Muscle of back (tissue), 3 donors: ENCODE measurements at regions not wholly inside any gene's neighbourhood (a gene's known extent, or its start where the extent isn't known, plus 50 kb on each side); places are given as distances from the start of the nearest gene placed in this dataset.
A peak's percentile ranks its signal among the peaks of the same experiment; 100 is the strongest.

ENCODE experiments used
- DNase-seq, 3 donors: peaks; one replicate each; pipeline versions ENCODE4 v3.0.0 to v3.0.0-alpha.2; 2013

- DNase-seq = peak; percentile 88 to 98 (median 95)
Measured at GRCh38 chr20:57879779-57880570, 170.2 kb upstream of the PMEPA1 start.

DNA sequence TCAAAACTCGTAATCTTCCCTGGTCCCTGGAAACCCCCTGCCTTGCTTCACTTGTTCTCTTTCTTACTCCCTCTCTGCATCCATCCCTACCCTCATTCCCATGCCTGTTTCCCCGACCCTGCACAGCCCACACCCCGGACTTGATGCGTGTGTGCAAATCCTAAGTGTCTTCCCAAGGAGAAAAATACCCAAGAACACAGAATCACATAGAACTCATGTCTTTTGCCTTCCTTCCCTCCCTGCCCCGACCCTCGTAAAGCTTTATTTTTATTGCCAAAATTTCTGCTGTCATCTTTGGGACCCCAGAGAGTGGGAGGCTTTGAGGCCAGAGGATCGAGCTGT, 169.6 kb upstream of the PMEPA1 start:
- DNase-seq = no peak

- DNase-seq = no peak
Measured at GRCh38 chr20:57878786-57879424, 169.1 kb upstream of the PMEPA1 start.

DNA sequence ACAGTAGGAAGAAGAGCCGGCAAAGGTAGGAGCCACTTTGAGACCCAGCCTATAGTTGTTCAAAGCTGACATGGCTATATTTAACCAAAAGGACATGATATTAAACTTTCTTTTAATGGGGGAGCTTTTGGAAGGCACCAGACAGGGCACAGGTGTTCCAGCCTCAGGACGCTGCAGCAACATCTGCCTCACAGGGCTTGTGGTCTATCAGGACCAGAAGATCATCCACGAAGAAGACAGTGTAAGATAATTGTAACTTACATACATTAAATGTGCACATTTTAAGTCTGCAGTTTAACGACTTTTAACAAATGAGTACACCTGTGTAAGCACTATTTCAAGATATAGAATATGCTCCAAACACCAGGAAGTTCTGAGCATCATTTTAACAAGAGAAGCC, 168.2 kb upstream of the PMEPA1 start:
- no peak for DNase-seq

DNA sequence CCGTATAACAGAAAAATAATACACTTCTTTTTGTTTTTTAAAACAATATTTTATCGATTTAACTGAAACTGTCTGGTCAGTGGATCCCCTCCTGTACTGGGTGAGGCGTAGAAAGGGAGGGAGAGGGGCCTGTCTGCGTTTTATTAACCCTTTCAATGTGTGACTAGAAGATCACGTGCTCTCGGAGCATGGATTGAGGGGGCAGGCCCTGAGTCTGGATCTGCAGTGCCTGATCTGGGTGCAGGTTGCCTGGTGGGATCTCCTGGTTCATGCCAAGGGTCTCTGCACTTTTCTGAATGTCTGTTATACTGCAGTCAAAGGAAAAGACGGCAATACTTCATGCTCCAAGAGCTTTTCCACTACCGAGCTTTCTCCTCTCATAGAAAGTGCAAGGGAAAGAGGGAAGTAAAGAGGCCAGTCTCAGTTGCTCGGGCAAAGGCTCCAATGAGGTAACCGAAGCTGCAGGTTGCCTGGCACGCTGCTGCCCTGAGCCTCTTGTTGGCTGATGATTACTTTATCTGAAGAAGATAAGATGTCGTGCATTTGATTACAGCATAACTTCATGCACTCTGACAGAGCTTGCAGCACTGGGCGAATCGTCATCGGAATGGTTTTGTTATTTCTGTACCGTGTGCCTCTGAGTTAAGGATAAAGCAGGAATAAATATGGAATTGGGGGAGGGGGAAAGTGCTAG, 167.5 kb upstream of the PMEPA1 start:
- DNase-seq = no peak

- DNase-seq = no peak
Measured at GRCh38 chr20:57876163-57876562, 166.3 kb upstream of the PMEPA1 start.

DNA sequence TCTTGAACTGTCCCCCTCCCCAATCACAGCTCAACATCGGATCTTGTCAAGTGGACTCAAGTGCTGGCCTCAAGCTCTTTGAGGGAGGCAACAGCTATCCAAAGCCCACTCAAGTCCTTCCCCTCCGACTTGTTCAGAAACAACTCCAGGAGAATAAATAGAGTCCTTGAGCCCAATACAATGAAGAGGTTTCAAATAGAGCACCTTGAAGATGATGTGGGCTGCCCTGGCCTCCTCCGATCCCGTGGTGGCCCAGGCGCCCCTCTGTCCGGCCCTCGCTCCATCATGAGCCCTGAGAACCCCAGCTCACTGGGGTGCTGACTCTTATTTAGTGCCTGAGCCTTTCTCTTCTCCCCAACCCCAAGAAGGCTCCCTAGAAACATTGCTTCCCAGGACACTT, 164.3 kb upstream of the PMEPA1 start:
- DNase-seq = no peak

DNA sequence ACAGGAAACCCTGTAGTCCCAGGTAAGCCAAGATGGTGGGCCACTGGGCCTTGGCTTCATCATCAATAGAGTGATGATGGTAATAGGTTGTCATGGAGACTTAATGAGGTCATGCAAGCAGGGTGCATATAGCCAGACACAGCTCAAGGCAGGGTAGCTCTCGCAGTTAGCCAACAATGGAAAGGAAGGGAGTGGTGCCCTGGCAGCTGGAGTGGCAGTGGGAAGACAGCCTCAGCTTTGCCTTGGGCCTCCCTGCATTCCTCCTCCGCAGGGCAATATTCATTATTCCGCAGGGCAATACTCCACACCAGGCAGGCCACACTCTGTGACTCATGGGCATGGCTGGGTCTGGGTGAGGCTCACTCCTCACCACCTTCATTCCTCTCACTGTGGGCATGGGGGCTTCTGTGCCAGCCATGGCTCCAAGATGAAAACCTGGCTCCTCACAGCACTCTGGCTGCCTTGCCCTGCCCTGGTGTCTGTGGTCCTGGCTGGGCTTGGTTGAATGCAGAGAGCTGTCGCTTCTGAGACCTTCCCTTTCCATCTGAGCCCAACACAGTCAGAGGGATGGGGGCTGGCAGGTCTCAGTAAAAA, 163.1 kb upstream of the PMEPA1 start:
- no peak for DNase-seq

DNA sequence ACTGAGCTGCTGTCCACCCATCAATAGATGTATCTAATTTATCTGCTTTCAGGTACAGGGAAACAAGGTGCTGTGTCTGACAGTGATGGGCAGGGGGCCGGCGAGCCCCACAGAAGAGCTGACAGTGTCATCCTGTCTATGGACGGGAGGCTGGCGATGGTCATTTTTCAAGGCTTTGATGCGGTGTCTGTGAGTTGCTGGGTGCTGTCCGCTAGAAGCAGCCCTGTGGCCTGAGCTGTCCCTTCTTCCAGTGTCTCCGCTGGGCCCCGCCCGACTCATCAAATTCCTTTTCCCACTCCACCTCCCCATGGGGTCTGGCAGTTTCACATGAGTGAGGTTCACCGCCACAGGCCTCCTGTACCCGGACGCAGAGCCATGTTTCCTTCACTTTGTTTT, 161.4 kb upstream of the PMEPA1 start:
- DNase-seq = no peak

DNA sequence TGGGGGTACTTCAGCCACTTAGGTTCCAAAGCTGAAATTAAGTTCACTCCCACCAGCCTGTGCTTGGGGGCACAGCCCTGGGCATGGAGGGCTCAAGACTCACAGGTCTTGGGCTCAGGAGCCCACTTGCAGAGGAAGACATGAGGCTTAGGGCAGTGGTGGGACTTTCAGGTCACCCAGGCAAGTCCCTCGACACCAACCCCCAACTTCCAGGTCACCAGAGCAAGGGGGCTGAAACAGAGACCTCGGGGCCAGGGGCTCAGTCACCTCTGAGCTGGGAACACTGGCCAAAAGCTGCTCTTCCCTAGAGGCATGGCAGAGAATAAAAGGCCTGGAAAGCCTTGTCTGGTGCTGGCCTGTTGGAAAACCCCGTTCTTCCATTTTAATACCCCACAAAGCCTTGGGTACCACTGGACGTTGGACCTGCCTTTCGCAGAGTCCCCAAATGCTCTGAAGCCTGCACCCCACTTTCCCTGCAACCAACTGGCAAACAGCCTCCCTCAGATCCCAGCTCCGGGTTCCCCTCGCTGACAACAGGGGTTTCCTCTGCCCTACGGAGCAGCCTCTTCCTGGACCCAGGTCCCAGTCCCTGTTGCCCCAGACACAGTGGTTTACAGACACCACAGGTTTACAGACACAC, 160.9 kb upstream of the PMEPA1 start:
- DNase-seq = no peak

GRCh38 chr20:57869951-57870315, 160.1 kb upstream of the PMEPA1 start:
- DNase-seq = no peak

GRCh38 chr20:57869291-57869950, 159.6 kb upstream of the PMEPA1 start:
- no peak for DNase-seq

DNA sequence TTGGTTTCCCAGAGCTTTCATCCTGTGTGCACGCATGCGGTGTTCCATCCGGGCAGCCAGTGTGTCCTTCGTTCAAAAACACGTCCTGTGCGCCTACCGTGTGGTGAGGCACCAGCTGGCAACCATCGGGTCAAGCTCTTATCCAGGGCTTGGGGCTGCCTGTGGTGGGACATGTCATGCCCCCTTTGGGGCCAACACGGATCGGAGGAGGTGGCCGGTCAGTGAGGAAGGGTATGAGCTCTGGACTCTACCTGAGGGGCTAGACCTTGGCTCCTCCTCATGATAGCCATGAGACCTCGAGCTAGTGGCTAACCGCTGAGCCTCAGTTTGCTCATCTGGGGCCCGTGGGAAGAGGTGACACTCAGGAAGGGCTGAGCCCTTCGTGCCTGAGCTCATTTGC, 158.5 kb upstream of the PMEPA1 start:
- no peak for DNase-seq

GRCh38 chr20:57867807-57868206, 158.0 kb upstream of the PMEPA1 start:
- DNase-seq = no peak

GRCh38 chr20:57867181-57867803, 157.5 kb upstream of the PMEPA1 start:
- DNase-seq = no peak

GRCh38 chr20:57866250-57867106, 156.7 kb upstream of the PMEPA1 start:
- peak in 1 of 3 donors; percentile 48 for DNase-seq

DNA sequence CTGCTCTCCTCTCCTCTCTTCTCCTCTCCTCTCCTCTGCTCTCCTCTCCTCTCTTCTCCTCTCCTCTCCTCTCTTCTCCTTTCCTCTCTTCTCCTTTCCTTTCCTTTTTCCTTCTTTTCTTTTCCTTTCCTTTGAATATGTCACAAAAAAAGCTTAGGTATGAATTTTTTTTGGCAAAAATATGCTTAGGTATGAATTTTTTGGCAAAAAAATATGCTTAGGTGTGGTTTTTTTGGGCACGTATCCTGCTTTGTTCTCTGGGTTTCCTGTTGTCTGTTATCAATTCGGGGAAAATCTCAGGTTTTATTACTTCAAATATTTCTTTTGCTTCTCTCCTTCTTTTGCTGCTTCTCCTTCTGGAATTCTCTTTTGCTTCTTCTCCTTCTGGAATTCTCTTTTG, 155.5 kb upstream of the PMEPA1 start:
- DNase-seq = no peak

DNA sequence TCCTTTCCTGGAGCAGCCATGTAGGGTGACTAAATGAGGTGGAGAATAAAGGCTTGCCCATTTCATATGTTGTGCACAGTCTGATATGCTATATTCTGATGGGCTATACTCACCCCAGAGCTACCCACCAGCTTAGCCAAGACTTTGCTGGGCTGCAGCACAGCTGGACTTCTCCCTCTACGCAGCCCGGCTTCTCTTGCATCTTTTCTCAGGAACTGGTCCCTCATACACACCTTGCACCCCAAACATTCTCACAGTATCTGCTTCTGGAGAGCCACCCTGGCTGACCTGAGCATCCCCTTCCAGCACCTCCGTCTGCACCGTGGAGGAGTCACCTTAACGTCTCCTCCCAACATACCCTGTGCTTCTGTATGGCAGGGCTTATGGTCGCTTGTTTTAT, 150.8 kb upstream of the PMEPA1 start:
- DNase-seq = no peak

DNA sequence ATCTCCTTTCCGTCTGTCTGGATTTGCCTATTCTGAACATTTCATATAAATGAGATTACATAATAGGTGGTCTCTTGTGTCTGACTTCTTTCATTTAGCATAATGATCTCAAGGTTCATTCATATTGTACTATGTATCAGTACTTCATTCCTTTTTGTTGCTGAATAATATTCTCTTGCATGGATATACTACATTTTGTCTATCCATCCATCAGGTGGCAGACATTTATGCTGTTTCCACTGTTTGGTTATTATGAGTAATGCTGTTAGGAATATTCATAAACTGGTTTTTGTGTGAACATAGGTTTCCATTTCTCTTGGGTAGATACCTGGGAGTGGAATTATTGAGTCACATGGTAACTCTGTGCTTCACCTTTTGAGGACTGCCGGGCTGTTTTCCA, 148.2 kb upstream of the PMEPA1 start:
- DNase-seq = no peak

DNA sequence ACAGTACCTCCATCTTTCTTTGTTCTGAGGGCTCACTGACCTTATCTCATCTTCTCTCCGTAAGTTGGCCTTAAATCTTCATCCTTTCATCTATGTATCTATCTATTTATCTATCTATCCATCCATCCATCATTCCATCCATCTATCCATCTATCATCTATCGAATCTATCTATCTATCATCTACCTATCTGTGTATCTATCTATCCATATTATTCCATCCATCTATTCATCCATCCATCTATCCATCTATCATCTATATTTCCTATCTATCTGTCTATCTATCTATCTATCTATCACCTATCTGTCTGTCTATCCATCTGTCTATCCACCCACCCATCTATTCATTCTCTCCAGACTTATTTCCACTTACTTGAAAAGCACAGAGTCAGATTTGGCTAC, 147.3 kb upstream of the PMEPA1 start:
- no peak for DNase-seq
